GM18870 (cell line): ENCODE measurements at regions not wholly inside any gene's neighbourhood (a gene's known extent, or its start where the extent isn't known, plus 50 kb on each side); places are given as distances from the start of the nearest gene placed in this dataset.

ENCODE experiments used
- ATAC-seq: cut with Tn5 transposase; IDR thresholded peaks from one replicate; pipeline ENCODE4 v1.9.1; 2021; ENCODE audit warnings: moderate library complexity; ENCODE audit not compliant: unreplicated experiment

DNA sequence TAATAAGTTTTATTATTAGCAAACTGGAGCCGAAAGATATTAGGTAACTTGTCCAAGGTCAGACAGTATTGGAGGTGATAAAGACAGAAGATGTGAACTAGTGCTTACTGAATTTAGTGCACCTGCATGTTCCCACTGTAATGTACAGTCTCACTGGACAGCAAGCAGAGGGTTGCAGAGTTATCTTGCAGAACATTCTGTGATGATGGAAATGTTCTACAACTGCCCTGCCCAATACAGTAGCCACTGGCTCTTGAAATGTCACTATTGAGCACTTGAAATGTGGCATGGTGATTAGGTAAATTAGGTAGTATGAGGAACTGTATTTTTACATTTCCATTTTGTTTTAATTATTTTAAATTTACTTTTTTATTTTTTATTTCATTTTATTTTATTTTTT is 356.6 kb downstream of the EPHA4 start:
- ATAC-seq, result no peak

- ATAC-seq, result no peak
Observed at GRCh38 chr2:221216636-221217035, 355.5 kb downstream of the EPHA4 start.

DNA sequence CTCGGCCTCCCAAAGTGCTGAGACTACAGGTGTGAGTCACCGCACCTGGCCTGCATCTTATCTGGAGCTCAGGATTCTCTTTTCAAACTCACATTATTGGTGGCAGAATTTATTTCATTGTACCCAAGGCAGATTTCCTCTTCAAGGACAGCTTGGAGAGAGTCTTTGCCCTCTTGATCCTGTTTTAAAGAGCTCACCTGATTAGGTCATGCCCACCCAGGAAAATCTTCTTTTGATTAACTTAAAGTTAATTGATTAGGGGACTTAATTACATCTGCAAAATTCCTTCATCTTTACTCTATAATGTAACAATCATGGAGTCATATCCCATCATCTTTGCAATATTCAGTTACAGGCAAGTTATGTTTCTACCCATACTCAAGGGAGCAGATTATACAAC is 346.4 kb downstream of the EPHA4 start:
- ATAC-seq, result no peak

- ATAC-seq, result no peak
Observed at GRCh38 chr2:221228214-221228769, 343.8 kb downstream of the EPHA4 start.

- no peak for ATAC-seq
Observed at GRCh38 chr2:221229099-221229498, 343.0 kb downstream of the EPHA4 start.

DNA sequence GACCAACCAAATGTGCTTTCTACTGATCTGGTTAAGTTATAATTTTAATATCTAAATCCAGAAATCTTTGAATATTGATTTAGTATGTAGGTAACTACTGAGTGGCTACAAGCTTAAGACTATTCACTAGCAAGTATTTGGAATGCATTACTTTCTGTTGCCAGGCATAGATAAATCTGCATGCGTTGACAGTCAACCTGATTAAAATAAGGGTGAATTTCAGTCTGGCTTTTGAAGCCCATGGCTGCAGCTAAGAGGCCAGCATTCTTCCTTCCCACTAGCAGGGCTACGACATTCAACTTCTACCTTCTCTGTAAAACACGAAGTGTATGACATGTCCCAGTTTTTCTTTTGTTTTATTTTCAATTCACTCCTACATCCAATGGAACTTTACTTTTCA is 340.6 kb downstream of the EPHA4 start:
- ATAC-seq, result no peak

DNA sequence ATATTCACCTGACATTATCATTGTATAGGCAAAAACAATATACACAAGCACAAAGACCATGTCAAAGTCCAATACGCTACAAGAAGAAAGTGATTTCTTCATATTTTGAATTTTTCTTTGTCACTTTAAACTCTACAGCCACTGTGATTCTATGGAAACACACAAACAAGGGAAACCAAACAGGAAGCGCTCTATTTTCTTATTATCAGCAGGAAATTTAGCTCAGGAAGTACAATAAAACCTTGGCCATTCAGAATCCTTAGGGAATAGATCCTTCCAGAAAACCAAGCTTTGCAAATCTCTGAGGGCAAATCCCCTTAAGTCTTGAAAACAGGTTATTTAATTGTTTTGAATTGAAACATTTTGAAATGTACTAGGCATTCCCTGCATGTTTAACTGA is 336.2 kb downstream of the EPHA4 start:
- ATAC-seq, result no peak

GRCh38 chr2:221241072-221241471 is 331.0 kb downstream of the EPHA4 start:
- no peak for ATAC-seq

DNA sequence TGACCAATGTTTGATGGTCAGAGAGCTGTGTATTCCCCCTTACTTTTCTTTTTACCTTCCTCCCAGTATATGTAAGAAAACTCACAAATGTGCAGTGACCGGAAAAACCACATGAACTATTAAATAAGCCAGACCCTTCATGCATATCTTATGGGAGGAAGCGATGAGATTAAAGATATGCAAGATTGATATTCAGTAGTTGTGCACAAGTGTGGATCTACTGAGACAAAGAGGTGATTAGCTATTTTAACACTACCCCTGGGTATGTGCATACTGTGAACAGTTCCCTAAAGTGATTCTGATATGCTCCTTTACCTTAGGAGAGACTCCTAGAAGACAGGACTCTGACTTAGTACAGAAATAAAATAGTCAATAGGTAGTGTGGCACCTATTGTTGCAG is 328.3 kb downstream of the EPHA4 start:
- no peak for ATAC-seq

DNA sequence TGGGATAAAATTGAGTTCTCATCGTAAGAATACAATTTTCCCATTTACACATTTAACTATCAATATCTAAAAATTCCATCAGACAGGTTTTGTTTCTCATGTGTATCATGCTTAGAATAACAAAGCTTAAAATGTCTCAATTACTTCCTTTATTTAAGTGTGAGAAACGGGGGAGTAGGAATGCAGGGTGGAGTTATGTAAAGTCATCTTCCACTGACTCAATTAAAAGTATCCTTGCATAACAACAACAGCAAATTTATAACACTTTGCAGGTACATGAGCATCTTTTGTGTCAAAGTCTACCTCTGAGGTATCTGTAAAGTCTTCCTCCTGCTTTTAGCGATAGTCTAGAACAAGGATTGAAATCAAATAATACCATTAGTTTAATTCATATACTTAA is 327.1 kb downstream of the EPHA4 start:
- ATAC-seq, result no peak

DNA sequence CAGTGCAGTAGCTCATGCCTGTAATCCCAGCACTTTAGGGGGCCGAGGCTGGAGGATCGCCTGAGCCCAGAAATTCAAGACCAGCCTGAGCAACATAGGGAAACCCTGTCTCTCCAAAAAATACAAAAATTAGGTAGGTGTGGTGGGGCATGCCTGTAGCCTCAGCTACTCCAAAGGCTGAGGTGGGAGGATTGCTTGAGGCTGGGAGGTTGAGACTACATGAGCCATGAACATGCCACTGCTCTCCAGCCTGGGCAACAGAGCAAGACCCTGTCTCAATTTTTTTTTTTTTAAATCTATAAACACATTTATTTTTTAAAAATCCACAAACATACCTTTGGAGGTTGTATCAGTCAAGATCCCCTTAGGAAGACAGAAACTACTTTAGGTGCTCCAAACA is 326.3 kb downstream of the EPHA4 start:
- ATAC-seq, result no peak

DNA sequence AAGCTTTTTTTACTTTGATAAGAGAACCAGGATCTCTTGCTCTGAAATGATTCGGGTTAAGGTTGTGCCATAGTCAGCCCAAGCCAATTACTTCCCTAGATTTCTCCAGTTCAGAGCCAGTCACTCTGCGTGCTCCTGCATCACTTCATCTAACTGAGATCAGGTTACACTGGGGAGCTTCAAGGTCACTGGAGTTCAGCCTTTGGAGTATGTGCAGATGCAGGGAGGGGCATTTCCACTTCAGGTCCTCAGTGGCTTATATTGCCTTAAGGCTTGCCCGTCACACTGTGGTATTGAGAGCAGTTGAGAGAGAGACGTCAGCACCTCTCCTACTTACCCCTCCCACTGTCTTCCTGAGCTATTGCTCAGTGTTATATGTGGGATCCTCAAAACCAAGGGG is 317.8 kb downstream of the EPHA4 start:
- ATAC-seq, result no peak

- no peak for ATAC-seq
Observed at GRCh38 chr2:221255862-221256261, 316.2 kb downstream of the EPHA4 start.

- ATAC-seq, result no peak
Observed at GRCh38 chr2:221258464-221258863, 313.6 kb downstream of the EPHA4 start.

- ATAC-seq, result no peak
Observed at GRCh38 chr2:221262651-221263050, 309.5 kb downstream of the EPHA4 start.

- ATAC-seq, result no peak
Observed at GRCh38 chr2:221263573-221263972, 308.5 kb downstream of the EPHA4 start.

- no peak for ATAC-seq
Observed at GRCh38 chr2:221264318-221264717, 307.8 kb downstream of the EPHA4 start.

- ATAC-seq, result no peak
Observed at GRCh38 chr2:221267773-221268425, 304.2 kb downstream of the EPHA4 start.

DNA sequence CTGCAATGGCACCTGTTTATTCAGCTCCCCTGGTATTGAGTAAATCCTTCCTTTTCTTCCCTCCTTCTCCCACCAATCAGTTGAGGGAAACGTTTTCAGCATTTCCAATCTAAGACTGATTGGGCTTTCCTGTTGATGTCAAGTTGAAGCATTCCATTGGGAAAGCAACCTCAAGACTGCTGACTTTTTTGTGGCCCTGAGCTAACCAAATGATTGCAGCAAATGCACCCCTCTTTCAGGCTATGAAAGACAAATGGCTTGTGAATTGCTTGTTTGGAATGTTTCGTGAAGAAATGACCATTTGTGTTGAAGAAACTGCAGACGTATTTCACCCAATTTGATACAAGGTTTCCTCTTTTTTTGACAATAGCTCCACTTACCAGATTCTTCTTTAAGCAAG is 303.5 kb downstream of the EPHA4 start:
- ATAC-seq, result no peak

DNA sequence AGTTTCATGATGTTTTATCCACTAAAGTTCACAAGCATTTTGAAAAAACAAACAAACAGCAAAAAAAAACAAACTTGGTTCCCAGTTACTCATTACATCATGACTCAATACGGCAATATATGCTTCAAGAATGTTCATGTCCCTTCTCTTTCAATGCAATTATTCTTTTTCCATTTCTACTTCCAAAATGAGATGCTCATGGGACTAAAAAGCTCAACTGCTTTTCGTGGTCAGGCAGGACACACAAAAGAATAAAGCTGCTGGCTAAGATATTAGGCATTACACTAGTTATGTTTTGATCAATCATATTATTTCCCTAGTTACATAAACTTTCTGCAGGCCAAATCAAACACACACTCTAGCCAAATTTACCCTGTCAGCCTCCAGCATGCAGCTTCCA is 301.3 kb downstream of the EPHA4 start:
- no peak for ATAC-seq

DNA sequence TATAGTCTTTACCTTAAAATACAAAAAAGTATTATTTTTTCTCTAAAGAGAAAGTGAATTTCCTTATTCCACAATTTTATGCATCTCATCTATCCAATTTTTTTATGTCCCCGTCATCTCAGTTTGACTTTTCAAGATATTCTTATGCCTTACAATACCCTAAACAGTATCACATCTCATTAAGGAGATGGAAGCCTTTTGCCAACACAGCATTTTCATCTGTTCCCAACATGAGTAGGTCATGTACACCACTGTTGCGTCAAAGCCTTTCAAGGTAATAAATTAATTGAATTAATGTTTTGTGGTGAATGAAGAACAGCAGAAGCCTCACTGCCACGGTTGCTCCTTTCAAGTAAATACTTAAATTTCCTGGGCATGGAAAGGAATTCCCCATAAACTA is 299.4 kb downstream of the EPHA4 start:
- ATAC-seq, result no peak

GRCh38 chr2:221276033-221276432 is 296.1 kb downstream of the EPHA4 start:
- no peak for ATAC-seq

GRCh38 chr2:221276601-221277000 is 295.5 kb downstream of the EPHA4 start:
- ATAC-seq, result no peak
